Activated naive CD4-positive, alpha-beta T cell treated with anti-CD3 and anti-CD28 coated beads for 36 hours (primary cell): ENCODE measurements at regions not wholly inside any gene's neighbourhood (a gene's known extent, or its start where the extent isn't known, plus 50 kb on each side); places are given as distances from the start of the nearest gene placed in this dataset.

Source experiments
- CTCF ChIA-PET: fragments of 350-600 bp; sonication (Branson Sonifier 250); formaldehyde crosslinking; loops from one replicate; lab custom pipeline; 2021; ENCODE audit warnings: antibody characterized with exemption; lab: Charles Lee
- DNase-seq: peaks from one replicate; pipeline ENCODE4 v3.0.0-alpha.2; 2020
- H3K27ac Mint-ChIP-seq: one replicate; pipeline ENCODE4 v1.8.0; 2021; ENCODE audit warnings: mild to moderate bottlenecking, mixed read lengths
- H3K27me3 Mint-ChIP-seq: one replicate; pipeline ENCODE4 v1.8.0; 2021; ENCODE audit warnings: low read depth, mixed read lengths
- H3K36me3 Mint-ChIP-seq: one replicate; pipeline ENCODE4 v1.8.0; 2021; ENCODE audit warnings: low read depth, mixed read lengths
- H3K4me1 Mint-ChIP-seq: one replicate; pipeline ENCODE4 v1.8.0; 2021; ENCODE audit warnings: low read depth, mixed read lengths
- H3K4me3 Mint-ChIP-seq: one replicate; pipeline ENCODE4 v1.8.0; 2021; ENCODE audit warnings: mild to moderate bottlenecking, moderate library complexity, mixed read lengths
- H3K9me3 Mint-ChIP-seq: one replicate; pipeline ENCODE4 v1.8.0; 2021; ENCODE audit warnings: mixed read lengths
- intact Hi-C: fragments of 100-400 bp; cut with micrococcal nuclease; formaldehyde crosslinking; loops from one replicate; pipeline ENCODE4 v1.15.1; 2023

GRCh38 chr2:196284144-196284844 lies 112.9 kb upstream of the STK17B start:
- no peaks in the 10 kb centered on the region for H3K27me3 Mint-ChIP-seq
- H3K9me3 Mint-ChIP-seq: peaks cover 1% of the 10 kb centered on the region
- H3K4me1 Mint-ChIP-seq: peaks cover 62% of the 10 kb centered on the region
- no peak overlapping the region for H3K27ac Mint-ChIP-seq
- H3K4me3 Mint-ChIP-seq: no peak overlapping the region
- peaks cover under 1% of the 10 kb centered on the region for H3K36me3 Mint-ChIP-seq
- CTCF ChIA-PET: interaction anchor here (0.7 to 1.1 kb wide), 2 partner anchors 206 to 1042 kb away, joined by 4 read pairs; no protein-coding TSS in a partner anchor
- intact Hi-C loops: loop anchor here (10.0 kb wide), 1 partner anchor 641 kb away; the partner anchor contains the start of gene PGAP1
- no peak for DNase-seq

- no peaks in the 10 kb centered on the region for H3K9me3 Mint-ChIP-seq
- CTCF ChIA-PET: interaction anchor here (0.7 to 2.2 kb wide), 4 partner anchors 9 to 1041 kb away, joined by 3 to 9 read pairs (median 4); no protein-coding TSS in a partner anchor
- H3K27ac Mint-ChIP-seq: no peak overlapping the region
- DNase-seq: no peak
- peaks cover 60% of the 10 kb centered on the region for H3K4me1 Mint-ChIP-seq
- no peak overlapping the region for H3K4me3 Mint-ChIP-seq
- H3K36me3 Mint-ChIP-seq: no peaks in the 10 kb centered on the region
- H3K27me3 Mint-ChIP-seq: no peaks in the 10 kb centered on the region
- intact Hi-C loops: loop anchor here (10.0 kb wide), 1 partner anchor 640 kb away; the partner anchor contains the start of gene PGAP1
Measured at GRCh38 chr2:196284866-196285557, 113.6 kb upstream of the STK17B start.

GRCh38 chr2:196286821-196287220 lies 115.4 kb upstream of the STK17B start:
- peaks cover 73% of the 10 kb centered on the region for H3K4me1 Mint-ChIP-seq
- H3K4me3 Mint-ChIP-seq: no peak overlapping the region
- no peak overlapping the region for H3K27ac Mint-ChIP-seq
- intact Hi-C loops: loop anchor here (1.0 to 10.0 kb wide), 5 partner anchors 9 to 638 kb away; partner anchors contain the start of gene PGAP1
- no peaks in the 10 kb centered on the region for H3K36me3 Mint-ChIP-seq
- DNase-seq: no peak
- CTCF ChIA-PET: interaction anchor here (0.6 to 2.2 kb wide), 3 partner anchors 11 to 208 kb away, joined by 3 to 9 read pairs (median 4); no protein-coding TSS in a partner anchor
- H3K9me3 Mint-ChIP-seq: no peaks in the 10 kb centered on the region
- no peaks in the 10 kb centered on the region for H3K27me3 Mint-ChIP-seq

GRCh38 chr2:196287523-196287922 lies 116.1 kb upstream of the STK17B start:
- CTCF ChIA-PET: no interaction called here
- peaks cover 72% of the 10 kb centered on the region for H3K4me1 Mint-ChIP-seq
- no peaks in the 10 kb centered on the region for H3K27me3 Mint-ChIP-seq
- no peak overlapping the region for H3K4me3 Mint-ChIP-seq
- H3K36me3 Mint-ChIP-seq: no peaks in the 10 kb centered on the region
- peak overlapping the region; percentile 8 for H3K27ac Mint-ChIP-seq
- H3K9me3 Mint-ChIP-seq: no peaks in the 10 kb centered on the region
- DNase-seq: no peak
- intact Hi-C loops: loop anchor here (1.0 to 10.0 kb wide), 5 partner anchors 9 to 637 kb away; partner anchors contain the start of gene PGAP1

- Mint-ChIP-seq H3K4me3 (no peak overlapping the region), H3K27me3 (no peaks in the 10 kb centered on the region), H3K36me3 (no peaks in the 10 kb centered on the region), H3K27ac (peak overlapping the region; percentile 3), H3K4me1 (peaks cover 69% of the 10 kb centered on the region), H3K9me3 (no peaks in the 10 kb centered on the region)
- no peak for DNase-seq
- intact Hi-C loops: loop anchor here (2.0 to 10.0 kb wide), 3 partner anchors 13 to 723 kb away; partner anchors contain the start of gene PGAP1
- CTCF ChIA-PET: interaction anchor here (0.6 to 2.1 kb wide), 2 partner anchors 12 to 76 kb away, joined by 4 to 8 read pairs; no protein-coding TSS in a partner anchor
Measured at GRCh38 chr2:196288006-196288538, 116.7 kb upstream of the STK17B start.

GRCh38 chr2:196289000-196289399 lies 117.6 kb upstream of the STK17B start:
- peaks cover 62% of the 10 kb centered on the region for H3K4me1 Mint-ChIP-seq
- no peak overlapping the region for H3K27ac Mint-ChIP-seq
- CTCF ChIA-PET: interaction anchor here (0.6 to 2.1 kb wide), 5 partner anchors 13 to 165 kb away, joined by 4 to 8 read pairs (median 5); no protein-coding TSS in a partner anchor
- no peaks in the 10 kb centered on the region for H3K9me3 Mint-ChIP-seq
- DNase-seq: no peak
- no peak overlapping the region for H3K4me3 Mint-ChIP-seq
- H3K27me3 Mint-ChIP-seq: no peaks in the 10 kb centered on the region
- H3K36me3 Mint-ChIP-seq: no peaks in the 10 kb centered on the region
- intact Hi-C loops: loop anchor here (1.0 to 10.0 kb wide), 8 partner anchors 14 to 724 kb away; partner anchors contain the start of gene PGAP1

- Mint-ChIP-seq H3K27me3 (no peaks in the 10 kb centered on the region), H3K36me3 (no peaks in the 10 kb centered on the region), H3K27ac (no peak overlapping the region), H3K9me3 (no peaks in the 10 kb centered on the region), H3K4me1 (peaks cover 58% of the 10 kb centered on the region), H3K4me3 (no peak overlapping the region)
- intact Hi-C loops: no loop called here
- CTCF ChIA-PET: interaction anchor here (0.6 to 3.3 kb wide), 10 partner anchors 9 to 658 kb away, joined by 3 to 23 read pairs (median 4); no protein-coding TSS in a partner anchor
- no peak for DNase-seq
Measured at GRCh38 chr2:196290136-196290535, 118.8 kb upstream of the STK17B start.

- no peak overlapping the region for H3K4me3 Mint-ChIP-seq
- no peak for DNase-seq
- no peak overlapping the region for H3K27ac Mint-ChIP-seq
- H3K9me3 Mint-ChIP-seq: no peaks in the 10 kb centered on the region
- H3K27me3 Mint-ChIP-seq: no peaks in the 10 kb centered on the region
- H3K4me1 Mint-ChIP-seq: peaks cover 54% of the 10 kb centered on the region
- H3K36me3 Mint-ChIP-seq: no peaks in the 10 kb centered on the region
- CTCF ChIA-PET: interaction anchor here (0.6 to 3.3 kb wide), 8 partner anchors 8 to 658 kb away, joined by 3 to 23 read pairs (median 5); no protein-coding TSS in a partner anchor
- intact Hi-C loops: no loop called here
Measured at GRCh38 chr2:196290569-196290968, 119.2 kb upstream of the STK17B start.

GRCh38 chr2:196291426-196291825 lies 120.0 kb upstream of the STK17B start:
- Mint-ChIP-seq H3K4me3 (no peak overlapping the region), H3K9me3 (no peaks in the 10 kb centered on the region), H3K4me1 (peaks cover 51% of the 10 kb centered on the region), H3K27me3 (no peaks in the 10 kb centered on the region), H3K36me3 (no peaks in the 10 kb centered on the region), H3K27ac (no peak overlapping the region)
- no peak for DNase-seq
- CTCF ChIA-PET: interaction anchor here (0.8 to 3.3 kb wide), 3 partner anchors 16 to 213 kb away, joined by 3 to 23 read pairs (median 6); no protein-coding TSS in a partner anchor
- intact Hi-C loops: no loop called here

- no peak for DNase-seq
- H3K4me3 Mint-ChIP-seq: no peak overlapping the region
- H3K36me3 Mint-ChIP-seq: no peaks in the 10 kb centered on the region
- H3K4me1 Mint-ChIP-seq: peaks cover 46% of the 10 kb centered on the region
- H3K27me3 Mint-ChIP-seq: no peaks in the 10 kb centered on the region
- intact Hi-C loops: no loop called here
- H3K9me3 Mint-ChIP-seq: no peaks in the 10 kb centered on the region
- CTCF ChIA-PET: interaction anchor here (0.6 to 3.3 kb wide), 4 partner anchors 17 to 214 kb away, joined by 3 to 23 read pairs (median 4); no protein-coding TSS in a partner anchor
- H3K27ac Mint-ChIP-seq: no peak overlapping the region
Measured at GRCh38 chr2:196291873-196292800, 120.8 kb upstream of the STK17B start.
